BLaER1 treated with 17β-estradiol and CSF1 and Interleukin-3, amounts not matched to agents 10 nM and 100 nM (cell line): ENCODE measurements at regions not wholly inside any gene's neighbourhood (a gene's known extent, or its start where the extent isn't known, plus 50 kb on each side); places are given as distances from the start of the nearest gene placed in this dataset.

Experiments
- H3K27ac ChIP-seq, 11 experiments: shearing (Covaris generic); formaldehyde crosslinking; 2 replicates each; pipeline ENCODE4 v1.8.1; 2022
- H3K27me3 ChIP-seq, 11 experiments: shearing (Covaris generic); formaldehyde crosslinking; 2 replicates each; pipeline ENCODE4 v1.8.1; 2022
- H3K36me3 ChIP-seq, 11 experiments: shearing (Covaris generic); formaldehyde crosslinking; 2 replicates each; pipeline ENCODE4 v1.8.1; 2022
- H3K4me1 ChIP-seq, 10 experiments: shearing (Covaris generic); formaldehyde crosslinking; 2 replicates each; pipeline ENCODE4 v1.8.1; 2022
- H3K4me2 ChIP-seq, 11 experiments: shearing (Covaris generic); formaldehyde crosslinking; 2 replicates each; pipeline ENCODE4 v1.8.1; 2022
- H3K4me3 ChIP-seq, 10 experiments: shearing (Covaris generic); formaldehyde crosslinking; 2 replicates each; pipeline ENCODE4 v1.8.1; 2022
- H3K9ac ChIP-seq, 11 experiments: shearing (Covaris generic); formaldehyde crosslinking; 2 replicates each; pipeline ENCODE4 v1.8.1; 2022
- H3K9me3 ChIP-seq, 11 experiments: shearing (Covaris generic); formaldehyde crosslinking; replicated peaks in 1 of 11; 2 replicates each; pipeline ENCODE4 v1.8.1; 2022
- H4K20me1 ChIP-seq, 11 experiments: shearing (Covaris generic); formaldehyde crosslinking; 2 replicates each; pipeline ENCODE4 v1.8.1; 2022
- Cebpa-rat ChIP-seq, 11 experiments: shearing (Covaris generic); IDR thresholded peaks; 2 replicates each; pipeline ENCODE4 v1.8.1; 2022

DNA sequence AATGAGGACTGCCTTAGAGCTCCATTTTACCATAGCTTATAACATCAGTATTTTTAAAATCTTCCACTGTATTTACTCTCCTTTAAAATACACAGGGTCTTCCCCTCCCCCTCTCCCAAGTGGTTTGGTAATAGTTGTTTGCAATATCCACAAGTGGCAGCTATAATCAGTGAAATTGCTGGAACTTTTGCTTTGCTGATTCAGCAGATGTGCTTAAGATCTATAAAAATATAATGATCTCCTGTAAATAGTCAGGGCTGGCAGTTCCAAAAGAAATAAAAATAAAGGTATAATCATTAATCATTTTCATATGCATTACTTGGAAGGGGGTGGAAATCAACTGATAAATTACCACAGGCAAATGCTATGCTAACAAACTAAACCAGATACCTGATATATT lies 345.2 kb downstream of the KLHL13 start:
- no peak for TF ChIP-seq Cebpa-rat (IDR thresholded peaks at IDR 0.05)
- peaks cover 0 to 9% (median 0%) of the 10 kb centered on the region in 11 experiments; a peak in 3 of 22 replicates for H3K9me3 ChIP-seq
- H3K4me2 ChIP-seq, result no peak overlapping the region
- H4K20me1 ChIP-seq, result no peaks in the 10 kb centered on the region
- H3K36me3 ChIP-seq, result no peaks in the 10 kb centered on the region
- no peak overlapping the region for H3K9ac ChIP-seq
- no peaks in the 10 kb centered on the region for H3K4me1 ChIP-seq
- H3K27me3 ChIP-seq, result no peaks in the 10 kb centered on the region
- no peak overlapping the region for H3K4me3 ChIP-seq
- no peak overlapping the region for H3K27ac ChIP-seq

DNA sequence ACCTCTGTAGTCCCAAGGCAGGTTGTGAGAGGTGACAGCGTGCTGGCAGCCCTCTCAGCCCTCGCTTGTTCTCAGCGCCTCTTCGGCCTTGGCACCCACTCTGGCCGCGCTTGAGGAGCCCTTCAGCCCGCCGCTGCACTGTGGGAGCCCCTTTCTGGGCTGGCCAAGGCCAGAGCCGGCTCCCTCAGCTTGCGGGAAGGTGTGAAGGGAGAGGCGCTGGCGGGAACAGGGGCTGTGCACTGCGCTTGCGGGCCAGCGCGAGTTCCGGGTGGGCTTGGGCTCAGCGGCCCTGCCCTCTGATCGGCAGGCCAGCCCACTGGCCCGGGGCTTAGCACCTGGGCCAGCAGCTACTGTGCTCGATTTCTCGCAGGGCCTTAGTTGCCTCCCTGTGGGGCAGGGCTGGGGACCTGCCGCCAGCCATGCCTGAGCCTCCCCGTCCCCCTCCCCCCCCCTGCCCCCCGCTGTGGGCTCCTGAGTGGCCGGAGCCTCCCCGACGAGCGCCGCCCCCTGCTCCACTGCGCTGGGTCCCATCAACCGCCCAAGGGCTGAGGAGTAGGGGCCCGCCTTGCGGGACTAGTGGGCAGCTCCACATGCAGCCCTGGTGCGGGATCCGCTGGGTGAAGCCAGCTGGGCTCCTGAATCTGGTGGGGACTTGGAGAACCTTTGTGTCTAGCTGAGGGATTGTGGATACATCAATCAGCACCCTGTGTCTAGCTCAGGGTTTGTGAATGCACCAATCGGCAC lies 347.6 kb downstream of the KLHL13 start:
- Histone ChIP-seq H3K27me3 (no peaks in the 10 kb centered on the region), H3K9ac (no peak overlapping the region), H3K36me3 (no peaks in the 10 kb centered on the region), H3K4me2 (no peak overlapping the region), H3K4me3 (no peak overlapping the region), H3K9me3 (peaks cover 0 to 9% (median 0%) of the 10 kb centered on the region in 11 experiments; a peak in 3 of 22 replicates), H3K27ac (no peak overlapping the region), H4K20me1 (no peaks in the 10 kb centered on the region), H3K4me1 (no peaks in the 10 kb centered on the region)
- no peak for TF ChIP-seq Cebpa-rat (IDR thresholded peaks at IDR 0.05)

DNA sequence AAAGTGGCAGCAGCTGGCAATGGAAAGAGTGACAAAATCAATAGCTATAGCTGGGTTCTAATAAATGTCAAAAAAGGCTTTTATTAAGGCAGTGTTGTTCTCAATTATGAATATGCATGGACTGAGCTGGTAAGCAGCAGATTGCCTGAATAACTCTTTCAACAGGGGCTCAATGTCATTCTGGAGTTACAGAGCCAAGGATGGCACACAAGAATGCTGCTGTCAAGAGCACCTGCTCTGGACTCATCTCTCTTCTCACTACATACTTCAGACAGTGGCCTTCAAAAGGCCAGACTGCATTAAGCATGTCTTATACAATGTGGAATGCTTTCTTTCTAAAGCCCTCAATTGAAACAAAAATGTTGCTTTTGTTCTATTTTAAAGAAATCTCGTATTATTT lies 351.4 kb downstream of the KLHL13 start:
- Histone ChIP-seq H3K36me3 (no peaks in the 10 kb centered on the region), H3K4me1 (no peaks in the 10 kb centered on the region), H4K20me1 (no peaks in the 10 kb centered on the region), H3K4me3 (no peak overlapping the region), H3K4me2 (no peak overlapping the region), H3K9ac (no peak overlapping the region), H3K27ac (no peak overlapping the region), H3K9me3 (peaks cover 0 to 9% (median 0%) of the 10 kb centered on the region in 11 experiments; a peak in 3 of 22 replicates), H3K27me3 (no peaks in the 10 kb centered on the region)
- TF ChIP-seq Cebpa-rat (IDR thresholded peaks at IDR 0.05), result no peak

DNA sequence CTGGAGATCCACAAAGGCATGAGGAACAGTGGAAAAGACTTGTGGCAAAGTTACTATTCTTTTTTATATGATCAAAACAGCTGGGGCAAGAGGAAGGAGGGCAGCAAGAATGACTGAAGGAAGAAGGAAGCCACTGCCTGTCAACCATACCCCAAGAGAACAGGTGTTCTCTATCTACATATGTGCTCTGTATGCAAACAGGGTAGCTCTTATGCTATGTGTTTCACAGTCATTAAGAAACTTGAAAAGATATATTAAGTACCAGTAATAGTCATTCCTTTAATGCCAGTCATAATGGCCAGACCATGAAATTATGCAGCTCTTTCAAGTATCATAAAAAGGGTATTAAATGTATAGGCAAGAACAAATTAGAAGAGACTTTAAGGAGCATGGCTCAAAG lies 363.9 kb downstream of the KLHL13 start:
- TF ChIP-seq Cebpa-rat (IDR thresholded peaks at IDR 0.05), result no peak
- no peaks in the 10 kb centered on the region for H3K36me3 ChIP-seq
- no peak overlapping the region for H3K4me2 ChIP-seq
- H3K27me3 ChIP-seq, result no peaks in the 10 kb centered on the region
- H4K20me1 ChIP-seq, result no peaks in the 10 kb centered on the region
- H3K9me3 ChIP-seq, result no peaks in the 10 kb centered on the region
- H3K27ac ChIP-seq, result no peak overlapping the region
- no peak overlapping the region for H3K9ac ChIP-seq
- no peaks in the 10 kb centered on the region for H3K4me1 ChIP-seq
- H3K4me3 ChIP-seq, result no peak overlapping the region

DNA sequence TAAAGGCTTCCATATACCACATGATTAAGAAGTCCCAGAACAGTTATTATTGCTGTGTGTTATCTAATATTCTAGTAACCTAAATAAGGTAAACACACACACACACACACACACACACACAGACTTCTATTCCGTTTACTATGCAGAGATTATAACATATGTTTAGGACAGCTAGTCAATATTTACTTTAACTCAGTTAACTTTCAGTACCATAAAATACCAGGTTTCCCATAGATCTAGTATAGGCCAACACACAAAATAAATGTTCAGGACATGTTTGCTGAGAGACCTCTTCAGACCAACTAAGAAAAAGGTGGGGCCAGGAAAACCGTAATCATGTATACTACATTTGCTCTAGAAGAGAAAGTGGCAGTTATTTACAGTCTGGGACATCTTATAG lies 365.5 kb downstream of the KLHL13 start:
- H3K9me3 ChIP-seq, result peaks cover 0 to 7% (median 0%) of the 10 kb centered on the region in 11 experiments; a peak in 2 of 22 replicates
- no peak overlapping the region for H3K4me3 ChIP-seq
- H3K4me1 ChIP-seq, result no peaks in the 10 kb centered on the region
- no peaks in the 10 kb centered on the region for H3K36me3 ChIP-seq
- no peaks in the 10 kb centered on the region for H3K27me3 ChIP-seq
- TF ChIP-seq Cebpa-rat (IDR thresholded peaks at IDR 0.05), result no peak
- no peak overlapping the region for H3K27ac ChIP-seq
- no peak overlapping the region for H3K4me2 ChIP-seq
- H4K20me1 ChIP-seq, result no peaks in the 10 kb centered on the region
- H3K9ac ChIP-seq, result no peak overlapping the region

DNA sequence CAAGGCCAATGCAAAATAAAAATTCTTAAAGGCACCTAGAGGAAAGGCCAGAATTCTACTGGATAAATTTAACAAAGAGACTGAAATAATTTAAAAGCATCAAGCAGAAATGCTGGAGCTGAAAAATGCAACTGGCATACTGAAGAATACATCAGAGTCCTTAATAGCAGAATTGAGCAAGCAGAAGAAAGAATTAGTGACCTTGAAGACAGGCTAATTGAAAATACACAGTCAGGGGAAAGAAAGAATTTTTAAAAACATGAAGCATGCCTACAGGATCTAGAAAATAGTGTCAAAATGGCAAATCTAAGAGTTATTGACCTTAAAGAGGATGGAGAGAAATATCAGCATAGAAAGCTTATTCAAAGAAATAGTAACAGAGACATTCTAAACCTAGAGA lies 371.7 kb downstream of the KLHL13 start:
- Histone ChIP-seq H3K27me3 (no peaks in the 10 kb centered on the region), H3K27ac (no peak overlapping the region), H4K20me1 (no peaks in the 10 kb centered on the region), H3K9ac (no peak overlapping the region), H3K4me1 (peaks cover 0 to 9% (median 3%) of the 10 kb centered on the region in 10 experiments; a peak in 7 of 20 replicates), H3K4me2 (no peak overlapping the region), H3K4me3 (no peak overlapping the region), H3K9me3 (peaks cover 9 to 26% (median 14%) of the 10 kb centered on the region in 11 experiments; a peak in 18 of 22 replicates), H3K36me3 (no peaks in the 10 kb centered on the region)
- no peak for TF ChIP-seq Cebpa-rat (IDR thresholded peaks at IDR 0.05)

DNA sequence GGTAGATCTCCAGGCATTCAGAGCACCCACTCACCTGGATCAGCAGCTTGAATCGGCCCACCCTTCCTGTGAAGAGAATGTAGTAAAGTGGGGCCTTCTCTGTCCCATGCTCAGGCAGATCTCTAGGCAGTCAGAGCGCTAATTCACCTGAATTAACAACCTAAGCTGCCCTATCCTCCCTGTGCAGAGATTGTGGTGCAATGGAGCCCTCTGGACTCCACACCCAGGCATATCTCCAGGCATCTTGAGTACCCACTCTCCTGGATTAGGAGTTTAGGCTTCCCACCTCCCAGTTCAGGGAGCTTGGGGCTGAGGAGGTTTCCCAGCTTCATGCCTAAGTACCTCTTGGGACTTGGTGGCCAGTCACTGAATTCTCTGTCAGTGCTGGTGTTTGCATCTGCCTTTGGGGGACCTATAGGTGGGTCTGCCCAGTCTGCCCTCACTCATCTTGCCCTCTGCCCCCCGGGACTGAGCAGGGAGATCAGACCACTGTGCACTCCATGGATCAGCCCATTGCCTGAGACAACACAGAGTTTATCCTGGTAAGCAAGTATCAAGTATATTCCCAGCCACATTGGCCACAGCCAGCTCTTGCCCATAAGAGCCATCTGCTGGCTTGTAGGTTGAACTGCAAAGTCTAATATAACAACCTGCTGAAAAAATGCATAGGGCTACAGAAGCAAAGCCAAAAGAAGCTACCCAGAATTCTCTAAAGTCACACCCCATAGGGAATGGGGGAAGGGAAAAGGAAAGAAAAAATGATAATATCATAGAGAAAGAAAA lies 372.9 kb downstream of the KLHL13 start:
- Histone ChIP-seq H3K36me3 (no peaks in the 10 kb centered on the region), H3K27me3 (no peaks in the 10 kb centered on the region), H3K4me2 (no peak overlapping the region), H3K9me3 (peaks cover 9 to 26% (median 14%) of the 10 kb centered on the region in 11 experiments; a peak in 18 of 22 replicates), H3K4me1 (peaks cover 0 to 9% (median 3%) of the 10 kb centered on the region in 10 experiments; a peak in 7 of 20 replicates), H3K9ac (no peak overlapping the region), H4K20me1 (no peaks in the 10 kb centered on the region), H3K27ac (no peak overlapping the region), H3K4me3 (no peak overlapping the region)
- no peak for TF ChIP-seq Cebpa-rat (IDR thresholded peaks at IDR 0.05)

DNA sequence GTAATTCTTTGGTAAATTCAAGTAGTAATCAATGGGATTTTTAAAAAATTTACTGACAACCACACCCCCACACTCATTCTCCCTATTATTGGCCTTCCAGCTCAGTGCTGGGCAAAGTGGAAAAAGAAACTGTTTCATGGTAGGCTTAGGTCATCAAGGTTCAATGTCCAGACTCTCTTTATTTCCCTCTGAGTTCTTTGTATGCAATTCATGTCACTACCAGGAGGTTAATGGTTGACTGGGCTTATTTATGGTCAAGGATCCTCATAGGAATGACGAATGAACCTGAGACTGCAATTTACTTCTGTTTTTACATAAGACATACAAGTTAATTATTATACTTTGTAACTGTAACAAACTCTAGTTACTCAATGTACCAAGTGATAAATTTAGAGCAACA lies 403.2 kb downstream of the KLHL13 start:
- Histone ChIP-seq H3K9ac (no peak overlapping the region), H3K4me3 (no peak overlapping the region), H3K27ac (no peak overlapping the region), H3K4me1 (no peaks in the 10 kb centered on the region), H3K27me3 (no peaks in the 10 kb centered on the region), H3K9me3 (no peaks in the 10 kb centered on the region), H3K36me3 (no peaks in the 10 kb centered on the region), H4K20me1 (no peaks in the 10 kb centered on the region), H3K4me2 (no peak overlapping the region)
- TF ChIP-seq Cebpa-rat (IDR thresholded peaks at IDR 0.05), result no peak

DNA sequence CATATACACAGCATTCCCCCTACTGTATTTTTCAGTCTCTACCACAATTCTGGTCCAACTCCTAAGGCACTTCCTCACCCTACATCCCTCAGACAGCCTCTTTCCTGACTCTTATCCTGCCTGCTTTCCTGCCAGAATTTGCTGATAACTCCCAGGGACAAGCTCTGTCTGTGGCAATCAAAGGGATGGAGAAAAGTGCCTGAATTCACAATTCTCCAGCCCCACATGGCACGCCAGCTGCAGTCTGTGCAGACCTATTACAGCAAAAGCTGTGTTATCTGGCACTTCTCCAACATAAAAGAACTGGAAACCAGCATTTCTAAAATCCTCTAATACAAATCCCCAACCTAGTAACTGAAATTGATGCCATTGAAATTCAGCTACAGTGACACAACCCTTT lies 404.8 kb downstream of the KLHL13 start:
- Histone ChIP-seq H3K9ac (no peak overlapping the region), H3K9me3 (no peaks in the 10 kb centered on the region), H3K27ac (no peak overlapping the region), H3K4me2 (no peak overlapping the region), H4K20me1 (no peaks in the 10 kb centered on the region), H3K4me3 (no peak overlapping the region), H3K27me3 (no peaks in the 10 kb centered on the region), H3K36me3 (no peaks in the 10 kb centered on the region), H3K4me1 (no peaks in the 10 kb centered on the region)
- no peak for TF ChIP-seq Cebpa-rat (IDR thresholded peaks at IDR 0.05)
